Embryonic facial prominence (tissue), 1 donor: ENCODE measurements at regions not wholly inside any gene's neighbourhood (a gene's known extent, or its start where the extent isn't known, plus 50 kb on each side); places are given as distances from the start of the nearest gene placed in this dataset.
A peak's percentile ranks its signal among the peaks of the same experiment; 100 is the strongest.
"Not testable (repeated sequence)": the region's sequence is repeated elsewhere in the genome, so short reads cannot be mapped to it uniquely, and the experiment has no call there.

Source experiments
- DNase-seq: peaks from one replicate; pipeline ENCODE4 v3.0.0-alpha.2; 2016; ENCODE audit errors: extremely low spot score

- no peak for DNase-seq
Measured at GRCh38 chr19:14328406-14328805, 52.8 kb upstream of the ADGRE5 start.

- DNase-seq: not testable (repeated sequence)
Measured at GRCh38 chr19:14327061-14327460, 54.2 kb upstream of the ADGRE5 start.

- no peak for DNase-seq
Measured at GRCh38 chr19:14325863-14326262, 55.4 kb upstream of the ADGRE5 start.

GRCh38 chr19:14325134-14325533 is 56.1 kb upstream of the ADGRE5 start:
- no peak for DNase-seq

- DNase-seq: no peak
Measured at GRCh38 chr19:14322889-14323463, 58.3 kb upstream of the ADGRE5 start.

- DNase-seq: no peak
Measured at GRCh38 chr19:14320253-14320652, 61.0 kb upstream of the ADGRE5 start.

GRCh38 chr19:14319720-14320119 is 61.5 kb upstream of the ADGRE5 start:
- not testable (repeated sequence) for DNase-seq

- DNase-seq: no peak
Measured at GRCh38 chr19:14318873-14319272, 62.4 kb upstream of the ADGRE5 start.

- no peak for DNase-seq
Measured at GRCh38 chr19:14317157-14317556, 64.1 kb upstream of the ADGRE5 start.

- DNase-seq: no peak
Measured at GRCh38 chr19:14315433-14315832, 65.8 kb upstream of the ADGRE5 start.

- no peak for DNase-seq
Measured at GRCh38 chr19:14310055-14310454, 71.2 kb upstream of the ADGRE5 start.

GRCh38 chr19:14305706-14306105 is 75.5 kb upstream of the ADGRE5 start:
- no peak for DNase-seq

- no peak for DNase-seq
Measured at GRCh38 chr19:14301150-14301549, 80.1 kb upstream of the ADGRE5 start.

GRCh38 chr19:14300303-14300702 is 80.9 kb upstream of the ADGRE5 start:
- no peak for DNase-seq

- DNase-seq: not testable (repeated sequence)
Measured at GRCh38 chr19:14299224-14299827, 81.9 kb upstream of the ADGRE5 start.

GRCh38 chr19:14297883-14298576 is 83.2 kb upstream of the ADGRE5 start:
- not testable (repeated sequence) for DNase-seq

- DNase-seq: not testable (repeated sequence)
Measured at GRCh38 chr19:14294974-14295373, 86.3 kb upstream of the ADGRE5 start.

GRCh38 chr19:14293816-14294170 is 87.5 kb upstream of the ADGRE5 start:
- not testable (repeated sequence) for DNase-seq

- peak; percentile 15 for DNase-seq
Measured at GRCh38 chr19:14293101-14293815, 87.3 kb upstream of the ADGRL1 start.

- DNase-seq: not testable (repeated sequence)
Measured at GRCh38 chr19:14289810-14290209, 83.8 kb upstream of the ADGRL1 start.

- DNase-seq: not testable (repeated sequence)
Measured at GRCh38 chr19:14287837-14288236, 81.9 kb upstream of the ADGRL1 start.

- DNase-seq: not testable (repeated sequence)
Measured at GRCh38 chr19:14286594-14286993, 80.6 kb upstream of the ADGRL1 start.

- not testable (repeated sequence) for DNase-seq
Measured at GRCh38 chr19:14285726-14286125, 79.8 kb upstream of the ADGRL1 start.
